Jurkat, Clone E6-1 (cell line): ENCODE measurements at regions not wholly inside any gene's neighbourhood (a gene's known extent, or its start where the extent isn't known, plus 50 kb on each side); places are given as distances from the start of the nearest gene placed in this dataset.

ENCODE experiments used
- DNase-seq: peaks from one replicate; pipeline ENCODE4 v3.0.0-alpha.2; 2011; ENCODE audit warnings: low read depth, low spot score
- H3K4me3 ChIP-seq: 2 replicates; pipeline ENCODE4 v1.5.1; 2011; ENCODE audit warnings: mild to moderate bottlenecking, low read length, control low read depth, moderate library complexity

DNA sequence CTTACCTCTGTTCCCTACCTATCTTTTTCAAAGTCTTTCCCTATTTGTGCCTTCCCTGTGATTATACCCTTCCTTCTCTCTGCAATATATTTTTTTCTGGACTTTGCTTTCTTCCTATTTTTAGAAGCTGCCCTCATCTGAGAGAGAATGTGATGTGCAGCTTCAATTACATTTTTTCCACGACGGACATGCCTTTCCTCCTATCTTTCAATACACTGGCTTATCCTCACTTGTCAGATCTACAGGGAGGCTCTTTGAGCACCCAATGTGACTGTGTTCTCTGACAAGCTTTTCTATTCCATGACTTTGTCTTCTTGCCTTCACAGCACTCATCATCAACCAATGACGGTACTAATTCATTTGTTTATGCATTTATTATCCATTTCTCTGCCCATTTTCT lies 227.9 kb upstream of the CLINT1 start:
- DNase-seq: no peak
- H3K4me3 ChIP-seq: no peak overlapping the region

DNA sequence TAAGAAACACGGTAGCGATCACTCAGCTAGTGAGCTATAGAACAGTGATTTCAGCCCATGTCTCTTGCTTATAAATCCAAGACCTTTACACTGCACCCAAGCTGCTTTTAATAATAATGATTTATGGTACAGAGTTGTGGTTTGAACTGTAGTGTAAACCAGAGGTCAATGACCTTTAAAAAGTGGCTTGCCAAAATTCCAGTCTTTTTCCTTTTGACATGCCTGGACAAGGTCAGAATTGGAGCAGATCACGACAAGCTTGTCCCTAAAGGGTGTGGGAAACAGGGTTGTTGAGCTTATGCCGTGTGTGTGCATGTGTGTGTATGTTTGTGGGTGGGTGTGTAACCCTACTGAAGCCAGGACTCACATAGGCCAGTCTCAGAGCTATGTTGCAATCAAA lies 225.3 kb upstream of the CLINT1 start:
- no peak overlapping the region for H3K4me3 ChIP-seq
- DNase-seq: no peak

DNA sequence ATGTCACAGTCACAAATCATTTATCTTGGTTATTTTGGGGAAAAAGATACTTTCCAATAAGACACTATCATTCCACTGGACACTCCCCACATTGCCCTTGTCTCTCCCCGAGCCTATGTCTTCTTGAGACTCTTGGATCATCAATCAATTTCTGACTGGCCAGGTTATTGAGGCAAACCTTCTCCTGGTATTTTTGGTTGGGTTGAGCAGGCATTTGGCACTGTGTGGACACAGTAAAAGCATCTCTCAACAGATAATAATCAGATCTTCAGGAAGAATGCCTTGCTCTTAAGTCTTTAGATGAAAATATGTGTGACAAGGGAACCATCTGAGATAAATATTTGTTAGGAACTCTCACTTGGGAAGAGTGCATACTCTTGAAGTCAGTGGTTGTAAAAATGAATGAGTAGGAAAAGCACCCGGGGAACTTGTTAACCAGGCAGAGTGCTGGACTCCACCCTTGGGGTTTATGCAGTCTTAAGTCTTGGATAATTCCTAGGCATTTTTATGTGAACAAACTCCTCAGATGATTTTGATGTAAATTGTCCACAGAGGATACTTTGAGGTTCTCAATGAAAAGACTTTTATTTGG lies 223.8 kb upstream of the CLINT1 start:
- H3K4me3 ChIP-seq: no peak overlapping the region
- no peak for DNase-seq

DNA sequence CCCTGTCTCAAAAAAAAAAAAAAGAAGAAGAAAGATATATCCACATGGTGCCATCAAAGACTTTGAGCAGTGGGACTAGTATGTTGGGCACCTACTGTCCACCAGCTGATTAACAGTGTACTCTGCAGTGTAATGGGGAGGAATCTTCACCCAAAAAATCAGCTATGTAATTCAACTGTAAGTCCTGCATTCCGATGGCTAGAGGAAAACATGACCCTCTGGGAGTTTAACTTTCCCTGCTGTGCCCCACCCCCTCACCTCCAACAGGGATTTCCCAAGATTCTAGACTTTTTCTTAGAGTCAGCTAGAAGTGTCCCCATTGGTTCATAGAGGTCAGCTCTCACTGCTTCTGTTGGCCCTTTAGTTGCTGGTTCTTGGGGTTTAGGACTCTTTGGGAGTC lies 221.2 kb upstream of the CLINT1 start:
- DNase-seq: no peak
- no peak overlapping the region for H3K4me3 ChIP-seq

DNA sequence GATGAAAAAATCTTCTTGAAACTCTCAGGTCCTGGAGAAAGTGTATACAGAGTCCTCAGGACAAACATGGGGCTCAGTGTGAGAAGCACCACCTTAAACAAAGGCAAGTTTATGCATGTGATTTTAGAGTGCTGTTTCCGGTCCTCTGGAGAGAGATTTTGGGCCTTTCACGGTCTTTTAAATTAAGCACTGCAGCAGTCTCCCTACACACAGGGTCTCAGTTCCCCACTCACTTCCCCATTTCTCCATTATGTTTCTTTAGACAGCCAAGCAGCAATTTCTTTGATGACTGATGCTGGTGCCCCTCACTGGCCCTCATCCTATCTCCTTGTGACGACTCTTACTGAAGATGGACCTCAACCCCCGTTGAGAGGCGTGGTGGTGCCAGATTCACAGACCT lies 220.2 kb upstream of the CLINT1 start:
- no peak for DNase-seq
- no peak overlapping the region for H3K4me3 ChIP-seq

DNA sequence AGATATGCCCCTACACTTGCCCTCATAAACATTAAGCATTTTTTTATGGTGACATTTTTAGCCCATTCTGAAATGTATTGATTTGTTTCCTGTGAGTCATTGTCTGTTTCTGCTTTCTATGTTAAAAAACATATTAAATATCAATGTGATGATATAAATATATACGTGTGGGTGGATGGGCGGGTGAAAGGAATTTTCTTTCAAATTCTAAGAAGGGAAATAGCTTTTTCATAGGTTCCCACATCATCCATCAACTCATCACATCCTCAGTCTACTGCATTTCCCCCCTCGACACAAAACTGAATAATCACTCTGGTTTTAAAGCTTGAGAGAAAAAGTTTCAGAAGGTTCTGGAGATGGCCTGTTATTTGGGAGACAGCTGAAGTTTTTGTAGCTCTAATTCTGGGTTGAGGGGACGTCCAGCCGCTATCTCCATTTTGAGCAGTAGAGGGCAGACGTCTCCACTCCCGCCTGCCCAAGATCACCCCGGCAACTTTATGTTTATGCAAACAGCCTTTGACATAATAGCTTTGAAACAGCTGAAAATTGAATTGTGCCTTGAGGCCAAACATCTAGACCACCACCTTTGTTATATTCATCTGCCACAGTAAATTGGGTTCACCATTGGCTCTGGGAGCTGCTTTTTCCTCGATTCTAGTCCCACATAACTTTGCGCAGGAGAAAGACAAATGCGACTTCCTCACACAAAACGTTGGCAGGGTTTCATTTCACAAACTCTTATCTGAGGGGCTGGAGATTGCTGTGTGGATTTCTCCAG lies 216.2 kb upstream of the CLINT1 start:
- H3K4me3 ChIP-seq: no peak overlapping the region
- DNase-seq: peak; percentile 30

DNA sequence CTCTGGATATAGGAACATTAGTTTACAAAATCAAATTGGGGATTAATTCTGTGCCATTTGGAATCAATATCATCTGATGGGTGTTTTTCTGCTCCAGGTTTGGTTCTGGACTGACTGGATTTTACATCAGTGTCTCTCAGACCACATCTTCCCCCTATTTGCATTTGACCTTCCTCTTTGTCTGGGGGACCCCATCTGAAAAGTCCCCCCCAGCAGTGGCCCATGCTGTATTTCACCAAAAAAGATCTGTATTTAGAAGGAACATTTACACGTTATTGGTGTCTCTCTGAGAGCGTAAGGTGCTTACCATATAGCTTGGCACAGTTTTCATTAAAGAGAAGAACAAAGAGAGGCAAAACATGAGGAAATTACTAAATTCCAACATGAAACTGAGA lies 215.6 kb upstream of the CLINT1 start:
- H3K4me3 ChIP-seq: no peak overlapping the region
- no peak for DNase-seq

DNA sequence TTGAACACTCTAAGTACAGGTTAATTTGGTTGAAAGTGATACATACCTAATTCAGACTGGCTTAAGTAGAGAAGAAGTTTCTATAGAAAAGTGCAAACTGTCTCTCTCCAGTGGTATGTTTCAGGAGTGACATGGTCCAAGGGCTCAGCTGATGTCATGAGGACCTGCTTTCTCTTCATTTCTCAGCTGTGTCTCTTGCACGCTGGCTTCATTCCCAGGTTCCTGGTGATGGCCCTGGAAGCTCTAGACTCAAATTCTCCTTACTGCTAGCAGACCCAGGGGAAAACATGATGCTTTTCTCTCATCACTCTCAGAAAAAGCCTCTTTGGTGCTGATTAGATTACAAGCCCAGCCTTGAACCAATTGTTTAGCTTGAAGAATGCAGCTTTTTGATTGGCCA lies 211.9 kb upstream of the CLINT1 start:
- no peak for DNase-seq
- H3K4me3 ChIP-seq: no peak overlapping the region

DNA sequence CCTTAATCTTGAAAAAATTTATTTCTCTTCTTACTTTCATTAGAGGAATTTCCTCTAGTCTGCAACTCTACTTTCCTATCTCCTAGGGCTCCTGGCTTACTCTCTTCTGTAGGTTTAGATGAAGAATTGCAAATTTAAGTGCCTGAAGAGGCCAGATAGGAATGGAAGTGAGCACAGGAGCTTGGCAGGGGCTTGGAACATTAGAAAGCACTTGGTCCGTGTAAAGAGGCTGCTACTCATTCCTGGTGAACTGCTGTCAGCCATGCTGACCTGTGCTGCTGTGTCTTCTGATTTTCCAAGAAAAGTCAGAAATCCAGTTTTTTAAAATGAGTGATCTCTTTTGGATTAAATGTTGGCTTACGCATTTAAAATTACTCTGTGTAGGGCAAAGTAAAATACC lies 210.9 kb upstream of the CLINT1 start:
- no peak overlapping the region for H3K4me3 ChIP-seq
- no peak for DNase-seq

DNA sequence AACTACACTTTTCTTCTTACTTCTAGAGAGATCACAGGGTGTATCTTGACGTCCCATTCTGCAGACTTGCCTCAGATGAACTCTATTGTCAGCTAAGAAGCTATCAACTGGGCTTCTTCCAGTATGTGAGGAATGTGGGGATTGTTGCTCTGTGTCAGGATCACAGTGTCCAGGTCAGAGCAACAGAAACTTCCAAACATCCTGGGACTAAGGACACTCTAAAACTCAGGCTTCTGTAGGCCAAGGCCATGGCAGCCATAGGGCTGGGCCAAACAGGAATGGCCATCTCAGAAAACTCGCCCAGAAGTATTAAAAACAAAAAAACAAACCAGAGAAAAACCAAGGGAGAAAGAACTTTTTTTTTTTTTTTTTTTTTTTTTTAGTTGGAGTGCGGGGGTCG lies 210.0 kb upstream of the CLINT1 start:
- no peak for DNase-seq
- H3K4me3 ChIP-seq: no peak overlapping the region

DNA sequence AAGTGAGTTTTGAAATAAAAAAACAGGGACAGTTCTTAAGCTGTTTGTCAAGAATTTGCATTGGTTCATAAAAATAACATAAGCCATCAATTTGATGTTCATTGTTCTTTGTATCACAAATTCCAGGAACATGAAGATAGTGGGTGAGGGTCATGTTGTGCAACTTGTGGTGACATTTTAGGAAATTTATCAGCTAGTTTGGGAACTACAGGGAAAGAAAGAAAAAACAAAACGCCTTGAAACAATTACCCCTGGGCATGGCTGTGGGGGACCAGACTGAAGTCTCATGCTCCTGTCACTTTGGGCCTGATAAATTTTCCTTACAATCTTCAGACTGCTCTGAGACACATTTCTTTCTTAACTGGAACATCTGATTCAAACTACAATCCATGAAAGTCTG lies 207.1 kb upstream of the CLINT1 start:
- no peak for DNase-seq
- H3K4me3 ChIP-seq: no peak overlapping the region

DNA sequence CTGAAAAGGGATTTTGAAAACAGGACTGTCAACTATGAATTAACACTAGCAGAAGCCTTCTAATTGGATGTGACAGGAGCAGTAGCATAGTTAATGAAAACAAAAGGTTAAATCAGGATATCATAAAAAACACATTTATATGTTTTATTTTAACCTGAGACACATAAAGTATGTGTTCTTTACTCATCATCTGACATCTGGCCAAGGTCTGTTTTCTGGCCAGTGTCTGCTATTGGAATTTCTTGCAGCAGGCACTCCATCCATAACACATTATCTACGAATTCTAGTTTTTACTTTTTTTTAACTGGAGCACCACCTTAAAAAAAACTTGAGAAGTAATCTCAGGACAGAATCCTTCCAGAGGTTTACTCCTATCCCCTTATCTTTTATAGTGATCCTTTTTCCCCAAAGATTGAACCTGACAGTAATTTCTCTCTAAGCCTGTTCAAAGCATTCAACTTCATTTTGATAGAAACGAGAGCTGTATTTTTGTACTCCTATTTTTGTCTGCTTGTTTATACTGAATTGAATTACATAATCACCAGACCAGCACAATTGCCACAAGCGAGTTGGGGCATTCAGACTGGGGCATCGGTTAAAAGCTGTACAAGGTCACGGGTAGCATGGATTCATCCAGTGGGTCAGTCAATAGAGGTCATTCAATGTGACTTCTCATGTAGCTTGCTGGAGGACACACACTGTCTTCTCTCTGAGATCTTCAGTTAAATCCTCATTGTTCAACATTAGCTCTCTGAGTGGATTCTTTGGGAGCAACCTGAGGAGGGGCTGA lies 205.6 kb upstream of the CLINT1 start:
- DNase-seq: no peak
- no peak overlapping the region for H3K4me3 ChIP-seq

DNA sequence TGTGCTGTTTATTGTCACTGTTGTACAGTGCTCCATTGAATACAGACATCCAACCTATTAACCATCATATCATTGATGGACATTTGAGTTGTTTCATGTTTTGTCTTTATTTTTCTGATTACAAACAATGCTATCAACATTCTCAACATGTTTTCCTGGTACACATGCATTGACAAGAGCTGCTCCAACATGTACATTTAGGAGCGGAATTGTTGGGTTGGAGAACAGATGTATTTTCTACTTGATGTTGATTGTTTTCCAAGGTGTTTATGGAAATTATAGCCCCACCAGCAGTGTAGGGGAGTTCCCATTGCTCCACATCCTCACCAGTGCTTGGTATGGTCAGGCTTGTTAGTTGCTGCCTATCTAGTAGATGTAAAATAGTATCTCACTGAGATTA lies 204.1 kb upstream of the CLINT1 start:
- H3K4me3 ChIP-seq: no peak overlapping the region

DNA sequence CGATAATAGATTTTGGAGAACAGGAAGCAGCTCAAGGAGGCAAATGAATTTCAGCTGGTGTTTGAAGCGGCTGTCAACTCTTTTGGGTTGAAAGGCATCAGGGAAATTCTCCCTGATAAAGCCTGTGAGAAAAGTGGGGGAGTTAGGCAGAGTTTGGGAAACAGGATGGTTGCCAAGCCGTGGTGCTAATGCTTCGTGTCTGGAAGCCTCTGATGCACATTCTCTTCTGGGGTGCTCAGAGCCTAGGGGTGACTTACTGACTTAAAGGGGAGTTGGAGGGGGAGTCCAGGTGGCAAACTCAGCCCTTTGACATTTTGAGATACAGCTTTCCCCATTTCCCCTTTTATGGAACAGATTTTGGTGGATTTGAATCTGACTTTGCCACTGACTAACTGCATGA lies 202.5 kb upstream of the CLINT1 start:
- H3K4me3 ChIP-seq: no peak overlapping the region
- no peak for DNase-seq

More for the DNA sequence above, 204.1 kb upstream of the CLINT1 start:
- no peak for DNase-seq

DNA sequence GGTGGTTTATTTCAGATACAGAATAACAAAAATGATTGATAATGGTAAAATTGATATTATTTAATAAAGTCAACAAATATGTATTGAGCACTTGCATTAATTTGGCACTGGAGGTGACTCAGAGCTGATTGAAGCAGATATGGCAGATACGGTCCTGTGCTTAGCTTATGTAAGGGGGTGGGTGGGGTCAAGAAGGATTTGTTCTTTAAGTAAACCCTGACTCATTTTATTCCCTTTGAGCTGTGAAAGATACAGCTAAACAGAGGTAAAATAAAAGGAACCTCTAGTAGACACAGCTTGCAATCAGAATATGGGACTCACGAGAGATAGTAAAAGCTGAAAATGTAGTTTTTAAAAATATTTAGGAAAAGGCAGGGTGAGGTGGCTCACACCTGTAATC lies 201.3 kb upstream of the CLINT1 start:
- no peak for DNase-seq
- H3K4me3 ChIP-seq: no peak overlapping the region

DNA sequence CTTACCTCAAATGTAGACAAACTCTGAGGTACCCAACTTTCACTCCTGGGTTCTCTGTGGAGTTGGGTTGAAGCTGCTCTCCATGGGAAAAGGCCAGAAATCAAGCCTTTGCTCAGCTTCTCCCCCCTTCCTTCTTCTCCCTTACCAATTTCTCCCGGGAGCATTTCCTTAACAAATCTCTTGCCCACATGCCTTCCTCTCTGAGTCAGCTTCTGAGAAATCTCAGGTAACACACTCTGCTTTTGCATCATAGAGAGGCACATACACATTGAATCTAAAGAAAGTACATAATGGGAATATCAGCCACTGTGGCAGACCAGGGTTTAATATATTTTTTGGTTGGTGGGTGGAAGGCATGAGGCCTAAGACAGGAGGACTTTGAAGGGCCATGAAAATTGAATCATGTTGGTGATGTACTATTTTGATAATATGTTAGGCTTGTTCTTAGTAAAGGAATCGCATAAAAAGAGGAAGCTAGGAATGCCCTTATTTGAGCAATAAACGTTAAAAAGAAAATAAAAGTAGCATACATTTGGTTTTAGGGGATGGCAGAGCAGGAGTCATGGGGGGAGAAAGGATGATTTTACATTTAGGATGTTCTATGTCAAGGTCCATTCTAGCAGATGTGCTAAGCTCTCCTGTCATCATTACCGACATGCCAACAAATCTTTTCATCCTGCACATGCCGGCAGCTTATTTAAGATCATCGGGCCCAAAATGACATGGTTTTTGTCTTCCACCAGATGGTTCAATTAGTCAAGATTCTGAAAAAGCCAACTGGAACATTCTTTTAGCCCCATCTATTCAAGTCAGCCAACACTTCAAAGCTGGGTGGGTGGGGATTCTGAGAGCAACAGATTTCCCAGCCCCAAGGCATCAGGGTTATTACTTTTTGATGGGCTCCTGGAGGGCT lies 199.5 kb upstream of the CLINT1 start:
- no peak overlapping the region for H3K4me3 ChIP-seq
- DNase-seq: no peak

DNA sequence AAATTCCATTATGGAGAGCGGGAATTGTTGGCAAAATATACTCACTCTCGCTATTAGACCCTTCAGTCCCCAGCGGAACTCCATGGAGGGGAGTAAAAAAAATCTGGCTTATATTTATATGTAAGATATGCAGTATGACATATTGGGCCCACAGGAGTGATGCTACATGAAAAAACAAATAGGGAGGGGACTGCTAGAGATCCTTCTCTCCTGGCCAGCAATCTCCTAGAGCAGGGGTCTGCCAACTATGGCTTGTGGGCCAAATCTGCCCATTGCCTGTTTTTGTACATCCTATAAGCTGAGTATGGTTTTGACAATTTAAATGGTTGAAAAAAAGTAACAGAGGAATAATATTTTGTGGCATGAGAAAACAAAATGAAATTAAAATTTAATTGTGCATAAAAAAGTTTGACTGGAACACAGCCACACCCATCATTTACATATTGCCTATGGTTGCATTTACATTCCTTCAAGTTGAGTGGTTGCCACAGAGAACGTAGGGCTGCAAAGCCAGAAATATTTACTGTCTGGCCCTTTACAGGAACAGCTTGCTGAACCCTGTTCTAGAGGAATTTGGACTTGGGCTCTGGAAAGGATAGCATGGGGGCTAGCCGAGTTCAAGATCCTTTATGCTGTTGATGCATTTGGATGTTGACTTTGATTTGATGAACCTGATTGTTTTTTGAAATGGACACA lies 197.3 kb upstream of the CLINT1 start:
- no peak overlapping the region for H3K4me3 ChIP-seq
- no peak for DNase-seq

DNA sequence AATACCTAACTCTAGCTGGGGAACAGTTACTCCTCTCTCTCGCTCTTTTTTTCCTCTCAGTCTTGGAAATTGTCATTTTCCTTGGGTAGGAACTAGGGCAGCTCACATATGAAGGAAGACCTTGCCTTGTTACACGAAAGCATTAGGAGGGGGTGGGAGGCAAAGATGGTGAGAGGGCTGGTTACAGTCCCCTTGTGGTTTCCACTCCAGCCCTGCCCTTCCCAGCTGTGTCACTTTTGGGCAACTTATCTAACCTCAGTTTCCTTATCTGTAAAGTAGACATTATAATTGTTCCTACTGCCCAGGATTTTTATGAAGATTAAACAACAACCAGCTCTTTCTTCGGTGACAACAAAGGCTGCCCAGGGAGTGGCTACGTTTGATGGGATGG lies 196.2 kb upstream of the CLINT1 start:
- H3K4me3 ChIP-seq: no peak overlapping the region
- DNase-seq: no peak
